GM19035 (cell line): ENCODE measurements at regions not wholly inside any gene's neighbourhood (a gene's known extent, or its start where the extent isn't known, plus 50 kb on each side); places are given as distances from the start of the nearest gene placed in this dataset.

Experiments
- ATAC-seq: cut with Tn5 transposase; IDR thresholded peaks from one replicate; pipeline ENCODE4 v1.9.1; 2021; ENCODE audit not compliant: unreplicated experiment

DNA sequence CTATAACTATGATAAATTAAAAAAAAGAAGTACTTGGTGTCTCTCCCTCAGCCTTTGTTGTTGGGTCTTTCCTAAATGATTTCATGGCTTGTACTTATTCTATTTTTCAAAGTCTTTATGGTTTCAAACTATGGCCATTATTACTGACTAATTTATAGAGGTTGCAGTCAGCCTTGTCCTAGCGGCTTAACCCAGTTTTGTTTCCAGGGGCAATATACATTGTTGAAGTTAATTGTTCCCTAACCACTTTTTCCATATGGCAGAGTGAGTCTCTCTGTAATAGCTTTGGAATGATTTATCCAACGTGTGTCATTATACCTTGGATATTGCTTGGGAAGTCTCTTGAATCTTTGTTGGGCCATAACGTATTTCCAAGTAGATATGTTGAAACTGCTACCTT lies 408.8 kb downstream of the HRH4 start:
- no peak for ATAC-seq

DNA sequence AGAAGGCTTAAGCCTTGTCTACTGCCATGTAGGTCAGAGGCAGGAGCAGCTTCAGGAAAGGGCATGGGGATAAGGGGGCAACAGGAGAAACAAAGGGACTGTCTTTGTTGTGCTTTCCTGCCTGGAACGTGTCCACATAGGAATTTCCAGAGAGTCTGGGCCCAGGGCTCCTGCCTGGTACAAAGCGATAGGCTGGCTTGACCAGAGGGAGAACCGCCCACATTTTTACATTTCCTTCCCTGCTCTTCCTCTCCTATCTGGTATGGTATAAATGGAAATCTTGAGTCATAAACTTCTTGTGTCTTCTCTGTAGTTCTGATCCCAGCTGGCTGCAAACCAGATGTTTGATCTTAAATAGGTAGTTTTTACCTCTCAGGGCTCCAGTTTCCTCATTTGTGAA lies 414.8 kb downstream of the HRH4 start:
- ATAC-seq: no peak

DNA sequence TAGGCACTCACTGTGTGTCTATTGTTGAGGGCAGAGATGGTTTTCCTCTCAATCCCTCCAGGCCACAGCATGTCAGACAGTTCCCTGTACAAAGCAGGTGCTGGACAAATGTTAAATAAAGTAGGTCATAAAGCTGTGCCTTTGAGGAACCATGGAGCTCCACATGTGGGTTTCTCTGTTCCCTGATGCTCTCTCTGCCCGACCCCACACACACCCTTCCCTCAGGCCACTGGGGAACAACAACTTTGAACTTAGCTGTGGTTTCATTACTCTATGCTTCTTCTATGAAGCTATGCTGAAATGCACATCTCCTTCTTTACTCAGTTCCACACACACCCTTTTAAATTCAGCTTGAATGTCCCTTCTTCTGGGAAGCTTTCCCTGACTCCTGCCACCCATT lies 415.3 kb downstream of the HRH4 start:
- no peak for ATAC-seq

DNA sequence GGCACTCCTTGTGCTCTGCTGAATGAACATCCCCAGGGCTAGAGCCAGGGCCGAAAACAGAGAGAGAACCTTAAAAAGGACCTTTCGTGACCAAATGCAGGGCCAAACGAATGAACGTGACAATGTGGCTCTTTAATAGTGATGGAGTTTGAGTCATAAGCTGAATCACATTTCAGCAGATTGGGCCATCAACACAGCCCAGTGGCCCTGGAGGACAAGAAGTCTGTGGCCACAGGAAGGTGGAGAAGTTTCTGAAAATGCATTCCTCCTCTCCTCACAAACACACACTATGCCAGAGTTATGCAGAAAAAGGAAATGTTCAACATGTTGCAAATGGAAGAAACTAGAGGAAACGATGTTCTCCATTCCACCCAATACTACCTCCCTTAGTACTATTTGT lies 415.8 kb downstream of the HRH4 start:
- ATAC-seq: no peak

DNA sequence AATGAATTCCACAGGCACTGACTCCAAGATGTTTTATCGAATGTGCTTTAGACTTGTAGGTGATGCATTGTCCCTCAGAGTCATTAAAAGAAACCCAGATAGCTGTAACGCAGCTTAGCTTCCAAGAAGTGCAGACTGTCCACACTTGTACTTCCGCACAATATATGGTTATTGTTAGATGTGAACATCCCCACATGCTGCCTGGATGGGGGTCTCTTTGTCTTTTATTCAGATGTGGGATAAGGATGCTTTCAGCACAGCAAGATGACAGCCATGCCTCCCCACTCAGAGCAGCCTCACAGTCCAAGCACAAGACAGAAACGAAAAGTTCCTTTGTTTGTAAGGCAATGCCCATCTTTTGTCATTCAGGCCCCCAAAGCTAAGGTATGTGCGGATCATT lies 416.6 kb downstream of the HRH4 start:
- no peak for ATAC-seq

DNA sequence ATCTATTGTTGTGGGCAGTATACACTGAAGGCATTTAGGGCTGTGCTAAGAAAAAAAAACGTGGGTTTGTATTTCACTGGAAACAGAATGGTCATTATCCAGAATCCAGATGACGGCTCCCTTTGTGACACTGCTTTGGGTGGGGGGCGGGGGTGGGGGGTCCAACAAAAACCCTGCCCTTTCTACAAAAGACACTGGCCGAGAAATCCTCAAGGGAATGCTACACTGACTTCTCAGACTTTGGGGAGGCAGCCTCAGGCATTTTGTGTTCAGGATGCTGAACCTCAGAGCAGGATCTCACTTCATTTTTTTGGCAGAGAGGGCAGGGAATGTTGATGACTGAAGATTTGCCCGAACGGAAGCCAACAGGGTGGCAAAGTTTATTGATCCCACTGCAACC lies 417.1 kb downstream of the HRH4 start:
- ATAC-seq: no peak

DNA sequence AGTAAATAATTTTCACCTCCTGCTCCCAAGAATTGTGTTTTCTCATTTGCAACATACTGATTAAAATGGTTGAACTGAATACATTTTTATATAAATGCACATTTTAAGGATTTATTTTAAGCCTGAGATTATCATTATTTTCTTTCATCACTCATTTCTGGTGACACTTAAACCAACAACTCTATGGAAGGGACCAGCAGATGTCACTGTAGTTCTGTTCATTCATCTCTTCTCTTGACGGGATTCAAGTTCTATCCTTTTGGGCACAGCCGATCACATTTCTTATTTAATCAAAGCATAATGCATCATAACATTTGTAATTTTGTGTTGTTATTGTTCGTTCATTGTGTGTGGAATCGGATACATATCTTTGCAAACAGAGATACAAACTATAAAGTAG lies 417.9 kb downstream of the HRH4 start:
- no peak for ATAC-seq

DNA sequence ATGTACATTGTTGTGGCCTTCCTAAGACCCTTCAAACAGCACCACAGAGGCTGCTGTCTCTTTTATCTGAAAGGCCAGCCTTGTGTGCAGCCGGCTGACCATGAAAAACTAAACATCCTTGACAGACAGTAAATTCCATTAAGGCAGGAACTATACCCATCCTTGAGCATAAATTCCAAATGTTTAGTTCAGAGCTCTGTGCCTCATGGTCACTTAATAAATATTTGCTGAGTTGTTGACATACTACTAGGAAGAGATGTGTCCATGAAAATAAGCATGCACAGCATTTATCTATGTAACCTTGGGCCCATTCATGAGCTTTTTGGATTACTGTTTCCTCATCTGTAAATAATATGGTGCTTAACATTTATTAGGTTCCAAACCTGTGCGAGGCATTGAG lies 424.8 kb downstream of the HRH4 start:
- ATAC-seq: no peak

DNA sequence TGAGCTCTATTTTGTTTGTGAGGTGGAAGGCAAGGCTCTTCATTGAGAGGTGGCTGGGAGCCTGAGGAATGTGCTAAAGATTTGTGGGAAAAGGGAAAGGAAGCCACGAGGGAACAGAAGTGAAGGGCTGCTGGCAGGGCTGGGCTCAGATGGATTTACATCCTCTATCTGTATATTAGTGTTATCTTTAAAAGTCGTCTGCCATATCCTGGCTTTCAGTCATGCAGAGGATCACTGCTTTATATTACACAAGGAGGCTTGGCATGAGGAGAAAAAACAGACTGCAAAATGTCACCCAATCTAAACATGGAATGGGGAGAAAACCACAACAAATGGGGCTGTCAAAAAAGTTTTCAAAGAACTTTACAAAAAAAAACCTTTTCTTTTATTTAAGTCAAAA lies 434.4 kb downstream of the HRH4 start:
- no peak for ATAC-seq

DNA sequence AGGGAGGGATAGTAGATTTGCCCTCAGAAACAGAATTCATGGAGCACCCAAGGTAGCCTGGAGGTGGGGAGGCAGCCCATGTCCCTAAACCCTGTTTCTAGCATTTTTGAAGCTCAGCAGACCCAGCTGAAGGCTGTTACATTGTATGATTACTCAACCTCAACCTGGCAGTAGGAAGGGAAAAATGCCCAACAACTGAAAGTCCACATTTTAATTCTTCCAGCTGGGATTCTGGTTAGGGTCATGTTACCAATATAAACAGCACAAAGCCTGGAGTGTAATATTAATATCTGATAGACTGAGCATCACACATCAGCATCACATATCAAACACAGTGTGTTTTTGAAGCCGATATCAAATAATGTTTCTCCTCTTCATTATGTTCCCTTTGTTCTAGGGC lies 437.0 kb downstream of the HRH4 start:
- no peak for ATAC-seq

DNA sequence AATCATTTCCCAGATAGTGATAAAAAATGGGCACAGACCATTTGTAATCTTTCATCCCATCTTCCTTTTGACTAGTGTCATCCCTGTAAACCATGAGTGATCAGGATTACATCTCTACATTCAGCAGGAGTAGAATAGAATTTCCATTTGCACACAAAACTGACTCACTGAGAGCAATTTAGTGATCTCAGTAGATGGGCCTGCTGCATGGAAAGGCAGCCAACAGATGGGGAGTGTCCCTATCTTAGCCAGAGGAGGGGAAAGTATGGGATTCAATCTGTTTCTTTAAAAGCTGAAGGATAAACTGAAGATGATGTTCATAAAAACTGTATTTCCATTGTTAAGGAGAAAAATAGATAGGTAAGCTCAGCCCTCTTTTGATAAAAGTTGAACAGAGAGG lies 441.7 kb downstream of the ZNF521 start:
- no peak for ATAC-seq

DNA sequence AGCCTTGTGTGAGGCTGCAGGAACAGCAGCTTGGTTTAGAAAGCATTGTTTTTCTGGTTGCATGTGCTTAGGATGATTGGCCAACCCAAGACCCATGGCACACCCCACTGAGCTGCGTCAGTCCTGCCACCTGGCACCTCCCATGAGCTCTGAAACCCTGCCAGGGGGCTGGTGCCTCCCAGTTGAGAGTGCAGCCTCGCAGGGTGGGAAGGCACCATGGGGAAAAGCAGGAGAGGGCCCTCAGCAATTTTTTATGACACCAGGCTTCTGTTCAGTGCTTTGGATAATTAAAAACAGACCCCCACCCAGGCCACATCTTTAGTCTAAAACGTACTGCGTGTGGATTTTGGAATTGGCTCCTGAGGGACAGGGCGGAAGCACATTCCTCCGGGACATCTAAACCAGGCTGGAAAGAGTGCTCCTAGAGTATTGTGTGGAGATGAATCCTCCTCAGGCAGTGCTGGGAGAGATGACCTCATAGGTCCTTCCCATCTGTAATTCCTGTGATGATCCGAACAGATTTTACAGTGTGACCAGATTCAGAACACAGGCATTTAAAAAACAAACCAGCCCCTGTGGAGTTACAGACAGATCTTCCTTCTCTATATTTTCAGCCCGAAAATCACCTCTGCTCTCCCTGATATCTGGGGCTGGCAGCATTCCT lies 438.3 kb downstream of the ZNF521 start:
- ATAC-seq: no peak

DNA sequence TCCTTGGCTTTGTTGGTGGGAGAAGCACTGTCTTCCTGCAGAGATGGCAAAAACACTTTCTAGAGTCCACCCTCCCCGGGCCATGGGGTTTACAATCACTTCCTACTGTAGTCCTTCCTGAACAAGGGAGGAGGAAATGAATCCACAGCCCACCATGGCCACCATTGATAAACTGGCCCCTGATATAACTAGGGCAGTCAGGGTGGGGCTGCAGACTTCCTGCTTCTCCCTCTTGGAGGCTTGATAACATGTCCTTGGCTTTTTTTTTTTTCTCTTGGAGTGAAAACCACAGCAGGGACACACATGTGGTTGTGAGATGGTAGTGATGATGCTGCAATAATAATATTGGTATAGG lies 437.8 kb downstream of the ZNF521 start:
- no peak for ATAC-seq

DNA sequence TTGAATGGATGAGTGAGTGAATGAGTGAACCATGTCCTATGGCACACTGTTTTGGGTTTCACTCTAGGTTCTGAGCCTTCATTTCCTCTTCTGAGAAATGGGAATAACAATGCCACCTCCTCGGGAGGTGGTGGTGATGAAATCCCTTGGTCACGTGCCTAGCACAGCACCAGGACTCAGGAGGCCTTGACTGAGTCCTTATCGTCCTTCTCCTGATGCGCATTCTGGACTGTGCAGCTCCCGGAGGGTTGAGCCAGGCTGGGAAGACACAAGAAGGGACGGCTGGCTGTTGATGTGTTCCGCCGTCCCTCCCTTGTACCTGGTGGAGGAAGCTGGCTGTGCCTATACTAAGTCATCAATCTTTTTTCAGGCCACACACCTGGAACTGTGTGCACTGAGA lies 437.3 kb downstream of the ZNF521 start:
- no peak for ATAC-seq

DNA sequence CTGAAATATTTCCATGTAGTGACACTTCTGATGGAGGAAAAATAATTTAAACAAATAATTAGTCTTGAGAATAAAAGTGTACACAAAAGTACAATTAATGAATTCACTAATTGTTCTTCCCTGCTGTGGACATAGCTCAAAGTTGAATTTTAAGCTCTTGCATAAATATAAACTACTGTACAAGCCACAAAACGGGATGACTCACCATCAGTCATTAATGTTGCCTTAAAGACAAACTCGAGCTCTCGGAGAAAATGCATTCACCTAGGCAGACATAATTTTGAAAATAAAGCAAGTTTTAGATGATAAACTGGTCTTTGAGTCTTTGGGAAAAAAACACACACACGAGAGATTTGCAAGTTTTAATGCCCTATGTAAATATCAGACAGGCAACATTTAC lies 436.4 kb downstream of the ZNF521 start:
- ATAC-seq: no peak

DNA sequence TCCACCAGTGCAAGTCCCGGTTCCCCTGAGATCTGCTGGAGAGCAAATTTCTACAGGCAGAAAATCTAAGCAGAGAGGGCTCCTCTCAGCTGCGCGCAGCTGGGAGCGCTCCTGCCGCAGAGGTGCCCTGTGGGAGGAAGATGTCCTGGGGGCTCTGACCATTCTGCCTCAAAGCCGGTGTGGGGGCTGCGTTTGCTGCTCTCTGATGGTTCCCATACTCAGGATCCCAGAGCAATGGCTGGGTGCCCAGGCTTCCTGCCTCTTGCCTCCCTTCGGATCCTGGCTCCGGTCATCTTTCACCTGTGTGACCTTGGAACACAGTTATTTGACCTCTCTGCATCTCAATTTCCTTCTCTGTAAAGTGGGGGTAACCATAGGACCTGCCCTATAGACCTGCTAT lies 434.2 kb downstream of the ZNF521 start:
- ATAC-seq: no peak

DNA sequence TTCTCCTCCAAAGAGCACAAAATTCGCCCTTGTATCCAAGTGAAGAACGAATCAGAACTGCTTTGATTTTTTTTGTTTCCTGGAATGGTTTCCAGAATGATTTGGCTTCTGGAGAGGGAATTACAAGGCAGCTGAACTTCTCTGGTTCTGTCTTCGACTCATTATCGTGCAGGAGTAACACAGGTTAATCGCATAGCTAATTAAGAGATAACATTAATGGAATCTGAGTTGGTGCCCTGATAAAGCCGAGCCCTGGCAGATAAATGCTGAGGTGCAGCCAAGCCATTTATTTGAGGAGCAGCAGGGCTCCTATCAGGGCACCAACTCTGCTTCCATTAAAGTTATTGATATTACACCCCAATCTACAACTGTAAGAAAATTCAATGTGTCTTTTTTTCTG lies 433.7 kb downstream of the ZNF521 start:
- ATAC-seq: no peak

DNA sequence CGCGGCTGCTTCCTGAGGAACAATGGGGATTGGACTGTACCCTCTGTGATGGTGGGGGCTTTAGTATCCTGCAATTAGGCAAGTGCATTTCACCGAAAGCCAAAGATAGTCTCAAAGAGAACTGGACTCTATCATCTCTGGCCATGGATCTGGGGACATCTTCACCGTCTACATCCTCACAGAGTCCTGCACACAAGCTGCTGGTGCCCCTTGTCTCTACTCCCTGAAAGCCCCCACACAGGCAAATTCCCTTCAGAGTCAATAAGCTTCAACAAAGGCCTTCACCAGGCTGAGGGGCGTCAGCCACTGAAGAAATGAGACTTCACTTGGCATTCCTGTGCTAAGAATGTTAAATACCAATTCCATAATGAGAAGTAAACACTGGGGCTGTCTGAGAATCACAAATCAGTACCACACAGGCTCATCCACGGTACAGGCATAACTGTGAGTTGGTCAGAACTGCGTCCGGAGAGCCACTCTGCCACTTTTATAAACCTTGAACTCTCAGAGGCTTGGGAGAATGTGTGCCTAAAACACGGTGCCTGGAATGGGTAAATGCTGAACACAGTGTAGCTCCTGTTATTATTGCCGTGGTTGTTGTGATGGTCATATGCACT lies 432.7 kb downstream of the ZNF521 start:
- no peak for ATAC-seq

DNA sequence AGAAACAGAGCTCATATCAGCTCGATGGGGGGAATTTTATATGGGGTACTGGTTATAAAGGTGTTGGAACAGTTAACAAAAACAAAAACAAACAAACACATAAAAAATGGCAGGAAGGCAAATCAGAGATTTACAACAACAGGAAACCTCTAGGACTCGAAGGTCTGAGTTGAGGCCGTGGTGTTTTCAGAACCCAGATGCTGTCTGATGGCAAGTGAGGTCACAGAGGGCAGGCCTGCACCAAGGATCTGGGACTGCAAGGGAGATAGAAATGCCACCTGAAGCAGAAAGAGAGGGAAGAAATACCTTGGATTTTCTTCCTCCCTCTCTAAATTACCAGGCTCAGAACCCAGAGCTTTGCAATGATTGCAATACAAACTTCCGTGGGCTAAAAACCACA lies 429.5 kb downstream of the ZNF521 start:
- ATAC-seq: no peak

DNA sequence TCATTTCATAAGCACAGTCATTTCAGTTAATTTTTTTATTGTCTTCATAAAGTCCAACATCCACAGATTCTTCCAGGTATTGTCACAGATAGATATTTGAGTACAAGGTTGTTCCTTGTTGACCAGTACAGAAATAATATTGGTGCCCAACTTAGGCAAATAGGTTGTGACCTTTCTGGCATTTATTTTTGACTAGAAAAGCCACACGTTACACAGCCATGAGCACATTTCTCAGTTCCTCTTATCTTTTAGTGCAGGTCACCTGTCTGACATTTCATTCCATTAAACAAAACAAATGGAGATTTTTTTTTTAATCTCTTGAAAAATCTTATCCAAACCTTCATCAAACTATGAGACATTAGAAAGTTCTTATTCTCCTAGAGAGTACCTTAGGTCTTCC lies 428.8 kb downstream of the ZNF521 start:
- peak; percentile 89 for ATAC-seq

DNA sequence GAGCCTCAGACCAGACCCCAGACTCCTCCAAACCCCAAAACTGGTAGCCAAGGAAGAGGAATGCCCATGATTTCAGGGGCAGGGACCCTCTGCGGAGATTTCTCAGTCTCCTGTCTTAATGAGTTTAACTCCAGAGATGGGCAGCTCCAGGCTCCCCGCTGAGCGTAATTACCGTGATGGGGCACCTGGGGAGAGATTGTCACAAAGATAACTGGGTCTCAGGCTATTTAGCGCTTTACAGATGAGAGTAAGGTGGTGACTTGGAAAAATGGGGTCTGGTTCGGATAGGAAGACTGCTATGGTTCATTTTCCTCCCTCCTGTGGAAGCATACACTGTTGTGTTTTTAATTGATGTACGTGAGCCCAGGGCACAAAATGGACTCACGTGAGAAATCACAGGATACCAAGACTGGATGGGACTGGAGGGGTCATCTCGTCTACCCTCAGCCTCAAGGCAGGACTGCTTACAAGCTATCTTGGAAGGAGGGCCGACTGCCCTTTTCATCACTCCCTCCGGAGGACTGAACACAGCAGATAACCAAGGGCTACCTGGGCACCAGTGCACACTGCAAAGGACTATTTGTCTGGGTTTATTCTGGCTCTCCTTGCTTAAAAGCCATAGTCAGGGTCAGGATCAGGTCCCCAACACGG lies 427.8 kb downstream of the ZNF521 start:
- no peak for ATAC-seq

DNA sequence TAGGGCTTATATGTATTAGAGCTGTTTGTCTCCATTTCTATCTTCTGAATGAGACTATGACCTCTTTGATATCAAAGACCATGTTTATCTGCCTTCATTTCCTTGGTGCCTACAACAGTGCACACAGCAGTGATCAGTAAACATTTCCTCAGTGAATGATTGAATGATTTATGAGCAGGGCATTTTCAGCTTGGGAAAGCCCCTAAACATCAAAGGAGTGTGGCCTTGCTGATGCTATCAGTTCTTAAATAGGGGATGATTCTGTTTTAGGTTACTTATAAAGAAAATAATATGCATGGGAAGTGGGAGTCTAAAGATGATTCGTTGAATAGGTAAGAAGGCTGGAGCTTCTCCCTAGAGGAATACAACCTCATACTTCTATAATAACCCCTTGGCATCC lies 425.3 kb downstream of the ZNF521 start:
- ATAC-seq: no peak
